Esophagus squamous epithelium (tissue), 5 donors: ENCODE measurements at regions not wholly inside any gene's neighbourhood (a gene's known extent, or its start where the extent isn't known, plus 50 kb on each side); places are given as distances from the start of the nearest gene placed in this dataset.

Experiments
- DNase-seq: peaks from one replicate; lab custom pipeline; 2025; lab: John Stamatoyannopoulos, UW
- H3K27ac ChIP-seq, 4 donors: fragments of 200-600 bp; sonication (generic); one replicate each; pipeline ENCODE4 v1.5.1; 2016 to 2019; ENCODE audit warnings: mild to moderate bottlenecking in 1 of 4
- H3K27me3 ChIP-seq, 4 donors: fragments of 200-600 bp; sonication (generic); 1 replicate in 3 of 4; 2 replicates in 1 of 4; pipeline versions ENCODE4 v1.5.1 to v1.6.0; 2017 to 2021; ENCODE audit warnings: antibody characterized with exemption in 1 of 4
- H3K36me3 ChIP-seq, 3 donors: fragments of 200-600 bp; sonication (generic); one replicate each; pipeline ENCODE4 v1.5.1; 2016 to 2019
- H3K4me1 ChIP-seq, 3 donors: fragments of 200-600 bp; sonication (generic); one replicate each; pipeline ENCODE4 v1.5.1; 2017 to 2019
- H3K4me3 ChIP-seq, 4 donors: fragments of 200-600 bp; sonication (generic); 1 replicate in 3 of 4; 2 replicates in 1 of 4; pipeline ENCODE4 v1.5.1; 2016 to 2019; ENCODE audit warnings: mild to moderate bottlenecking in 2 of 4, moderate library complexity in 1 of 4
- H3K9me3 ChIP-seq, 3 donors: fragments of 200-600 bp; sonication (generic); one replicate each; pipeline ENCODE4 v1.5.1; 2016 to 2019
- POLR2A ChIP-seq, 4 donors: fragments of 450-650 bp; IDR thresholded peaks; one replicate each; pipeline ENCODE4 v1.6.1; 2017; ENCODE audit warnings: antibody characterized with exemption in 4 of 4, mild to moderate bottlenecking in 4 of 4, moderate library complexity in 3 of 4
- WGBS, 2 donors: methylation state at CpG; one replicate each; pipeline ENCODE4 v1.1.5; 2018; 5-methylcytosine and 5-hydroxymethylcytosine counted together
- intact Hi-C: fragments of 100-400 bp; cut with DNase I; formaldehyde crosslinking; loops from one replicate; pipeline ENCODE4 v1.15.0; 2022
- TF ChIP-seq, protein P1 (sequence below), 6 experiments: fragments of 450-650 bp in 4 of 6; fragments of 200-600 bp in 2 of 6; sonication (generic) in 2 of 6; IDR thresholded peaks; one replicate each; pipeline ENCODE4 v1.5.1; 2016 to 2019; ENCODE audit warnings: antibody characterized with exemption in 6 of 6, mild to moderate bottlenecking in 4 of 6, moderate library complexity in 4 of 6
- donor health status: DM: yes; HTN: yes; CAD: no.

- H3K4me1 ChIP-seq: no peaks in the 10 kb centered on the region
- H3K36me3 ChIP-seq: no peaks in the 10 kb centered on the region
- DNase-seq: no peak
- intact Hi-C loops: no loop called here
- no peak for TF ChIP-seq POLR2A (IDR thresholded peaks at IDR 0.05)
- TF ChIP-seq, protein P1, sequence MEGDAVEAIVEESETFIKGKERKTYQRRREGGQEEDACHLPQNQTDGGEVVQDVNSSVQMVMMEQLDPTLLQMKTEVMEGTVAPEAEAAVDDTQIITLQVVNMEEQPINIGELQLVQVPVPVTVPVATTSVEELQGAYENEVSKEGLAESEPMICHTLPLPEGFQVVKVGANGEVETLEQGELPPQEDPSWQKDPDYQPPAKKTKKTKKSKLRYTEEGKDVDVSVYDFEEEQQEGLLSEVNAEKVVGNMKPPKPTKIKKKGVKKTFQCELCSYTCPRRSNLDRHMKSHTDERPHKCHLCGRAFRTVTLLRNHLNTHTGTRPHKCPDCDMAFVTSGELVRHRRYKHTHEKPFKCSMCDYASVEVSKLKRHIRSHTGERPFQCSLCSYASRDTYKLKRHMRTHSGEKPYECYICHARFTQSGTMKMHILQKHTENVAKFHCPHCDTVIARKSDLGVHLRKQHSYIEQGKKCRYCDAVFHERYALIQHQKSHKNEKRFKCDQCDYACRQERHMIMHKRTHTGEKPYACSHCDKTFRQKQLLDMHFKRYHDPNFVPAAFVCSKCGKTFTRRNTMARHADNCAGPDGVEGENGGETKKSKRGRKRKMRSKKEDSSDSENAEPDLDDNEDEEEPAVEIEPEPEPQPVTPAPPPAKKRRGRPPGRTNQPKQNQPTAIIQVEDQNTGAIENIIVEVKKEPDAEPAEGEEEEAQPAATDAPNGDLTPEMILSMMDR (IDR thresholded peaks at IDR 0.05): no peak
- no peak overlapping the region for H3K4me3 ChIP-seq
- 75% methylated on average over 1 of the region's 1 CpG for WGBS, 2 donors
- H3K27me3 ChIP-seq: no peaks in the 10 kb centered on the region
- no peaks in the 10 kb centered on the region for H3K9me3 ChIP-seq
- H3K27ac ChIP-seq: no peak overlapping the region
Measured at GRCh38 chr6:122129313-122130025, 270.0 kb upstream of the HSF2 start.

DNA sequence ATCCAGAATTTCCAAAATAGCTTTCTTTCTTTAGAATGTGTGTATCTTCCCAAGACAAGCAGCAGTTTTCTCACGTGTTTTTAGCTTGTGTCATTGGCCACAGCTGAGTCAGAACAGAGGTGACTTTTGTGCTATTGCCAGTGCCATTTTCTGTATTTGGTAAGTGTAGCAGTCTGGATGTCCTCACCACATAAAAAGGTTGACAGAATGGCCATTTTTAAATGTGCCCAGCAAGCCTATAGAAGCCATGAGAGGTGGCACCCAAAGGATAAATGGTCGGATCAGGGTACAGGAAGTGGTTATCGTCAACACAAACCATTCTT lies 269.5 kb upstream of the HSF2 start:
- Histone ChIP-seq H3K27ac (no peak overlapping the region), H3K9me3 (no peaks in the 10 kb centered on the region), H3K4me1 (no peaks in the 10 kb centered on the region), H3K36me3 (no peaks in the 10 kb centered on the region), H3K4me3 (no peak overlapping the region), H3K27me3 (no peaks in the 10 kb centered on the region)
- DNase-seq: no peak
- 64 to 71% methylated on average over 3 of the region's 3 CpGs for WGBS, 2 donors
- intact Hi-C loops: no loop called here
- TF ChIP-seq POLR2A (IDR thresholded peaks at IDR 0.05): no peak
- TF ChIP-seq, protein P1 (IDR thresholded peaks at IDR 0.05): no peak

DNA sequence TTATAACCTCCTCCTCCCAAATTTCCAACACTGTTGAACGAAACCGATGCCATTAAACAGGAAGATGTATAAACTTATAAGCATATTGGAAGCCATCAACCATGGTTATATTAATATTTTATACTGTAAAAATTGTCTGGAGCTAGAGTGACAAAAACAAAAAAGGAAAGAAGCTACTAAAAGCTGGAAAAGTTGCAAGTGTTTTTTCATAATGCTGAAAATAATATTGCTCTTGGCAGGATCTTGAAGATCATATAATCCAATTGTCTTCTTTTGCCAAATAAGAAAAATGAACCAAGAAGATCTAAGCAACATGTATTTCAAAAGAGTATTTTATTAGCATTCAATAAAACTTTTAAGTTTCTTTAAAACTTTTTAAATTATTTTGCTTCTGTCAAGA lies 268.9 kb upstream of the HSF2 start:
- no peaks in the 10 kb centered on the region for H3K27me3 ChIP-seq
- 80 to 90% methylated on average over 2 of the region's 2 CpGs for WGBS, 2 donors
- intact Hi-C loops: no loop called here
- DNase-seq: no peak
- H3K27ac ChIP-seq: no peak overlapping the region
- H3K4me3 ChIP-seq: no peak overlapping the region
- H3K9me3 ChIP-seq: no peaks in the 10 kb centered on the region
- no peaks in the 10 kb centered on the region for H3K36me3 ChIP-seq
- TF ChIP-seq, protein P1 (IDR thresholded peaks at IDR 0.05): no peak
- no peak for TF ChIP-seq POLR2A (IDR thresholded peaks at IDR 0.05)
- H3K4me1 ChIP-seq: no peaks in the 10 kb centered on the region

GRCh38 chr6:122136386-122136785 lies 263.1 kb upstream of the HSF2 start:
- H3K27ac ChIP-seq: no peak overlapping the region
- H3K4me1 ChIP-seq: no peaks in the 10 kb centered on the region
- H3K9me3 ChIP-seq: no peaks in the 10 kb centered on the region
- WGBS, 2 donors: 33 to 53% methylated on average over 1 of the region's 1 CpG
- H3K4me3 ChIP-seq: no peak overlapping the region
- intact Hi-C loops: no loop called here
- no peak for TF ChIP-seq POLR2A (IDR thresholded peaks at IDR 0.05)
- TF ChIP-seq, protein P1 (IDR thresholded peaks at IDR 0.05): no peak
- no peak for DNase-seq
- no peaks in the 10 kb centered on the region for H3K27me3 ChIP-seq
- H3K36me3 ChIP-seq: no peaks in the 10 kb centered on the region

GRCh38 chr6:122140031-122140430 lies 259.4 kb upstream of the HSF2 start:
- Histone ChIP-seq H3K36me3 (no peaks in the 10 kb centered on the region), H3K4me1 (no peaks in the 10 kb centered on the region), H3K9me3 (no peaks in the 10 kb centered on the region), H3K27me3 (no peaks in the 10 kb centered on the region), H3K27ac (no peak overlapping the region), H3K4me3 (no peak overlapping the region)
- TF ChIP-seq POLR2A (IDR thresholded peaks at IDR 0.05): no peak
- TF ChIP-seq, protein P1 (IDR thresholded peaks at IDR 0.05): no peak
- intact Hi-C loops: no loop called here
- no peak for DNase-seq
